Liver (tissue), 8 donors: ENCODE measurements at regions not wholly inside any gene's neighbourhood (a gene's known extent, or its start where the extent isn't known, plus 50 kb on each side); places are given as distances from the start of the nearest gene placed in this dataset.

ENCODE experiments used
- DNase-seq: peaks from one replicate; pipeline ENCODE4 v3.0.0-alpha.2; 2017; ENCODE audit warnings: low spot score
- H3K27ac ChIP-seq, 2 donors: one replicate each; pipeline ENCODE4 v1.7.0; 2013; ENCODE audit warnings: inconsistent platforms in 2 of 2, low read length in 2 of 2, control low read depth in 1 of 2, low read depth in 1 of 2, mild to moderate bottlenecking in 1 of 2
- H3K27me3 ChIP-seq, 4 donors: one replicate each; pipeline versions ENCODE4 v1.6.1 to v1.7.0; 2013; ENCODE audit warnings: low read length in 3 of 4, inconsistent platforms in 1 of 4, mild to moderate bottlenecking in 1 of 4, moderate library complexity in 1 of 4; ENCODE audit not compliant: control insufficient read depth in 4 of 4, insufficient read depth in 4 of 4
- H3K36me3 ChIP-seq, 4 donors: one replicate each; pipeline versions ENCODE4 v1.6.1 to v1.7.0; 2013; ENCODE audit warnings: low read length in 3 of 4, mild to moderate bottlenecking in 3 of 4, low read depth in 1 of 4, moderate library complexity in 1 of 4; ENCODE audit not compliant: control insufficient read depth in 4 of 4, insufficient read depth in 3 of 4
- H3K4me1 ChIP-seq, 4 donors: one replicate each; pipeline versions ENCODE4 v1.6.1 to v1.7.0; 2013; ENCODE audit warnings: low read length in 3 of 4, mild to moderate bottlenecking in 3 of 4, moderate library complexity in 1 of 4; ENCODE audit not compliant: control insufficient read depth in 4 of 4, insufficient read depth in 4 of 4
- H3K4me3 ChIP-seq, 3 donors: one replicate each; pipeline versions ENCODE4 v1.6.1 to v1.7.0; 2013; ENCODE audit warnings: low read length in 3 of 3, control low read depth in 1 of 3, low read depth in 1 of 3, mild to moderate bottlenecking in 1 of 3
- H3K9ac ChIP-seq, 2 donors: one replicate each; pipeline ENCODE4 v1.7.0; 2013; ENCODE audit warnings: low read length in 2 of 2, mild to moderate bottlenecking in 2 of 2, moderate library complexity in 2 of 2, control low read depth in 1 of 2, low read depth in 1 of 2
- H3K9me3 ChIP-seq, 4 donors: one replicate each; pipeline versions ENCODE4 v1.6.1 to v1.7.0; 2013; ENCODE audit warnings: low read length in 3 of 4; ENCODE audit not compliant: control insufficient read depth in 4 of 4
- ATF3 ChIP-seq: IDR thresholded peaks from 2 replicates; pipeline ENCODE4 v1.6.1; 2016; ENCODE audit warnings: antibody characterized with exemption
- EGR1 ChIP-seq, 2 donors: IDR thresholded peaks; 2 replicates each; pipeline ENCODE4 v1.6.1; 2016 to 2018; ENCODE audit warnings: antibody characterized with exemption in 2 of 2, low read depth in 2 of 2
- FOXA1 ChIP-seq: IDR thresholded peaks from 2 replicates; pipeline ENCODE4 v1.6.1; 2016; ENCODE audit warnings: antibody characterized with exemption
- FOXA2 ChIP-seq: IDR thresholded peaks from 2 replicates; pipeline ENCODE4 v1.6.1; 2016; ENCODE audit warnings: antibody characterized with exemption
- HNF4A ChIP-seq, 2 donors: conservative IDR thresholded peaks; 2 replicates each; pipeline ENCODE4 v1.6.1; 2016; ENCODE audit warnings: antibody characterized with exemption in 2 of 2, mild to moderate bottlenecking in 2 of 2
- MAX ChIP-seq: IDR thresholded peaks from 2 replicates; pipeline ENCODE4 v1.6.1; 2016; ENCODE audit warnings: antibody characterized with exemption
- NR2F2 ChIP-seq: IDR thresholded peaks from 2 replicates; pipeline ENCODE4 v1.6.1; 2016; ENCODE audit warnings: antibody characterized with exemption
- RXRA ChIP-seq, 2 donors: IDR thresholded peaks; 2 replicates each; pipeline ENCODE4 v1.6.1; 2017 to 2018; ENCODE audit warnings: antibody characterized with exemption in 2 of 2, mild to moderate bottlenecking in 1 of 2
- SP1 ChIP-seq: IDR thresholded peaks from 2 replicates; pipeline ENCODE4 v1.6.1; 2018; ENCODE audit warnings: antibody characterized with exemption, mild to moderate bottlenecking
- TAF1 ChIP-seq: conservative IDR thresholded peaks from 2 replicates; pipeline ENCODE4 v1.6.1; 2016; ENCODE audit warnings: antibody characterized with exemption, mild to moderate bottlenecking
- YY1 ChIP-seq: IDR thresholded peaks from 2 replicates; pipeline ENCODE4 v1.6.1; 2016; ENCODE audit warnings: antibody characterized with exemption, mild to moderate bottlenecking
- WGBS: extraction: QIAGEN DNeasy Blood & Tissue Kit; methylation state at CpG from one replicate; pipeline ENCODE4 v1.1.7; 2013; 5-methylcytosine and 5-hydroxymethylcytosine counted together
- TF ChIP-seq, protein P1 (sequence below): IDR thresholded peaks from 2 replicates; pipeline ENCODE4 v1.6.1; 2016; ENCODE audit warnings: antibody characterized with exemption
- TF ChIP-seq, protein P2 (sequence below): fragments of 150-350 bp; IDR thresholded peaks from 2 replicates; pipeline ENCODE4 v1.5.1; 2017; ENCODE audit warnings: improper control_type of control experiment, low read depth, low read length; ENCODE audit not compliant: missing input control
- donor health status: healthy.
- donor health status: healthy.
- donor health status: healthy.
- donor health status: healthy.
- donor health status: healthy.

DNA sequence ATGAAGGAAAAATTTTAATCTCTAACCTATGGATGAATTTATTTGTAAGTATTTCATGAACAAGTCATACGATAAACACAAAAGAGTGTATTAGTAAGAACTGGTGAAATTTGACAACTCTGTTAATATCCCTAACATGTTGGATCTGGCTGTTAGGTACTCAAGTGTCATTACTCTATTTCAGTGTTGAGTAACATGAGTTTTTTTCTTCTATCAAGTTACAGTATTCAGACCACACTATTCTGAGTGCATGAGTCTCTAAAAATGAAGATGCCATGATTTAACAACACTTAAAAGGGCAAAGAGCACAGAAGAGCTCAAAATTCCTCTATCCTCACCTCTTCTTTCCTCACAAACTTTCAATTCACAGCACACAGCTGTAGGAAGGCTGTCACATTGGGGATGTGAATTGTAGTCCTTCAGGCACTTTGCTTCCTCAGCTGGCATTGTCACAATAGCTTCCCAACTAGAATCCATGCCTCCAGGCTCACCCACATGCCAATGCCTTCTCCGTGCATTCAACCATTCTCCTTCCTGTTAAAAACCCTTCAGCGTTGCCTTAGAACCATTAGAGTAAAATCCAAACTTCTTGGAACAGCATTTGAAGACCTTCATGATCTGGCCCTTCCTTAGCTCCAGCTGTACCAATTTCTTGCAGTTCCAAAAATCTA lies 73.7 kb upstream of the DBX2 start (continued):
- TF ChIP-seq MAX: no peak

DNA sequence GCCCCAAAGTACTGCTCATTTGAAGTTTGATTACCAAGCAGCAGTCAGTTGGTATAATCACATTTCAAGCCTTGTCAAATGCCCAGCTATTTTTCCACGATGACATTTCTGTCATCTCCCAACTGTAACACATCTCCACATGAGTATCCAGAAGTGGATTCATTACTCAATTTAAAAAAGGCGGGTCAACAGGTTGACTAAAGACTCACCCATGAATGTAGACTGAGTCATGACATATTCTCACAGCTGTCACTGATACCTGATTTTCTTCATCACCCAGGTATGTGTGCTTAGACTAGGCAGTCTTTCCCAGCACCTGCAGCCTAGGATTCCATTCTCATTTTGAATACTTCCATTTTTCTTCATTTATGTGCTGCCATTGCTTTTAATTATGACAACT lies 75.1 kb upstream of the DBX2 start:
- no peak for DNase-seq
- H3K4me3 ChIP-seq: no peak overlapping the region
- H3K9me3 ChIP-seq: no peaks in the 10 kb centered on the region
- no peaks in the 10 kb centered on the region for H3K36me3 ChIP-seq
- H3K4me1 ChIP-seq: no peaks in the 10 kb centered on the region
- peaks cover 0 to 3% (median 0%) of the 10 kb centered on the region in 4 donors for H3K27me3 ChIP-seq
- 85% methylated on average over 2 of the region's 2 CpGs for WGBS
- no peak overlapping the region for H3K9ac ChIP-seq
- no peak overlapping the region for H3K27ac ChIP-seq
- TF ChIP-seq NR2F2: no peak
- TF ChIP-seq, protein P1, sequence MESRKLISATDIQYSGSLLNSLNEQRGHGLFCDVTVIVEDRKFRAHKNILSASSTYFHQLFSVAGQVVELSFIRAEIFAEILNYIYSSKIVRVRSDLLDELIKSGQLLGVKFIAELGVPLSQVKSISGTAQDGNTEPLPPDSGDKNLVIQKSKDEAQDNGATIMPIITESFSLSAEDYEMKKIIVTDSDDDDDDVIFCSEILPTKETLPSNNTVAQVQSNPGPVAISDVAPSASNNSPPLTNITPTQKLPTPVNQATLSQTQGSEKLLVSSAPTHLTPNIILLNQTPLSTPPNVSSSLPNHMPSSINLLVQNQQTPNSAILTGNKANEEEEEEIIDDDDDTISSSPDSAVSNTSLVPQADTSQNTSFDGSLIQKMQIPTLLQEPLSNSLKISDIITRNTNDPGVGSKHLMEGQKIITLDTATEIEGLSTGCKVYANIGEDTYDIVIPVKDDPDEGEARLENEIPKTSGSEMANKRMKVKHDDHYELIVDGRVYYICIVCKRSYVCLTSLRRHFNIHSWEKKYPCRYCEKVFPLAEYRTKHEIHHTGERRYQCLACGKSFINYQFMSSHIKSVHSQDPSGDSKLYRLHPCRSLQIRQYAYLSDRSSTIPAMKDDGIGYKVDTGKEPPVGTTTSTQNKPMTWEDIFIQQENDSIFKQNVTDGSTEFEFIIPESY: no peak
- TF ChIP-seq, protein P2, sequence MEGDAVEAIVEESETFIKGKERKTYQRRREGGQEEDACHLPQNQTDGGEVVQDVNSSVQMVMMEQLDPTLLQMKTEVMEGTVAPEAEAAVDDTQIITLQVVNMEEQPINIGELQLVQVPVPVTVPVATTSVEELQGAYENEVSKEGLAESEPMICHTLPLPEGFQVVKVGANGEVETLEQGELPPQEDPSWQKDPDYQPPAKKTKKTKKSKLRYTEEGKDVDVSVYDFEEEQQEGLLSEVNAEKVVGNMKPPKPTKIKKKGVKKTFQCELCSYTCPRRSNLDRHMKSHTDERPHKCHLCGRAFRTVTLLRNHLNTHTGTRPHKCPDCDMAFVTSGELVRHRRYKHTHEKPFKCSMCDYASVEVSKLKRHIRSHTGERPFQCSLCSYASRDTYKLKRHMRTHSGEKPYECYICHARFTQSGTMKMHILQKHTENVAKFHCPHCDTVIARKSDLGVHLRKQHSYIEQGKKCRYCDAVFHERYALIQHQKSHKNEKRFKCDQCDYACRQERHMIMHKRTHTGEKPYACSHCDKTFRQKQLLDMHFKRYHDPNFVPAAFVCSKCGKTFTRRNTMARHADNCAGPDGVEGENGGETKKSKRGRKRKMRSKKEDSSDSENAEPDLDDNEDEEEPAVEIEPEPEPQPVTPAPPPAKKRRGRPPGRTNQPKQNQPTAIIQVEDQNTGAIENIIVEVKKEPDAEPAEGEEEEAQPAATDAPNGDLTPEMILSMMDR: no peak

- H3K4me1 ChIP-seq: no peaks in the 10 kb centered on the region
- no peak overlapping the region for H3K9ac ChIP-seq
- H3K4me3 ChIP-seq: no peak overlapping the region
- DNase-seq: no peak
- peaks cover 0 to 3% (median 0%) of the 10 kb centered on the region in 4 donors for H3K27me3 ChIP-seq
- H3K27ac ChIP-seq: no peak overlapping the region
- 90% methylated on average over 1 of the region's 1 CpG for WGBS
- H3K36me3 ChIP-seq: no peaks in the 10 kb centered on the region
- H3K9me3 ChIP-seq: no peaks in the 10 kb centered on the region
- TF ChIP-seq ATF3: no peak
- TF ChIP-seq, protein P2: no peak
- no peak for TF ChIP-seq FOXA2
- no peak for TF ChIP-seq HNF4A (conservative IDR thresholded peaks at IDR 0.05)
- no peak for TF ChIP-seq FOXA1
- TF ChIP-seq RXRA (IDR thresholded peaks at IDR 0.05): no peak
- TF ChIP-seq EGR1 (IDR thresholded peaks at IDR 0.05; ENCODE audit: low read depth in 2 of 2): no peak
- TF ChIP-seq MAX: no peak
- no peak for TF ChIP-seq SP1
- no peak for TF ChIP-seq NR2F2
- no peak for TF ChIP-seq YY1
- TF ChIP-seq TAF1: no peak
Observed at GRCh38 chr12:45128637-45129036, 77.7 kb upstream of the DBX2 start.
